HCT116 (cell line): ENCODE measurements at regions not wholly inside any gene's neighbourhood (a gene's known extent, or its start where the extent isn't known, plus 50 kb on each side); places are given as distances from the start of the nearest gene placed in this dataset.

Experiments
- REST ChIP-seq: IDR thresholded peaks from 2 replicates; pipeline ENCODE4 v1.6.1; 2012; ENCODE audit warnings: low read depth
- TF ChIP-seq, protein P1 (sequence below), 3 experiments: fragments of 200-600 bp in 1 of 3; sonication (generic) in 1 of 3; IDR thresholded peaks in 2 of 3; conservative IDR thresholded peaks in 1 of 3; 2 replicates each; pipeline ENCODE4 v1.5.1; 2012 to 2017; ENCODE audit warnings: low read depth in 2 of 3, low read length in 2 of 3, antibody characterized with exemption in 1 of 3, borderline replicate concordance in 1 of 3, control low read depth in 1 of 3, mild to moderate bottlenecking in 1 of 3, mixed read lengths in 1 of 3, mixed run types in 1 of 3, moderate library complexity in 1 of 3; ENCODE audit not compliant: insufficient read depth in 1 of 3

GRCh38 chr3:117463276-117464115 is 753.9 kb downstream of the TUSC7 start:
- TF ChIP-seq REST = no peak
- TF ChIP-seq, protein P1, sequence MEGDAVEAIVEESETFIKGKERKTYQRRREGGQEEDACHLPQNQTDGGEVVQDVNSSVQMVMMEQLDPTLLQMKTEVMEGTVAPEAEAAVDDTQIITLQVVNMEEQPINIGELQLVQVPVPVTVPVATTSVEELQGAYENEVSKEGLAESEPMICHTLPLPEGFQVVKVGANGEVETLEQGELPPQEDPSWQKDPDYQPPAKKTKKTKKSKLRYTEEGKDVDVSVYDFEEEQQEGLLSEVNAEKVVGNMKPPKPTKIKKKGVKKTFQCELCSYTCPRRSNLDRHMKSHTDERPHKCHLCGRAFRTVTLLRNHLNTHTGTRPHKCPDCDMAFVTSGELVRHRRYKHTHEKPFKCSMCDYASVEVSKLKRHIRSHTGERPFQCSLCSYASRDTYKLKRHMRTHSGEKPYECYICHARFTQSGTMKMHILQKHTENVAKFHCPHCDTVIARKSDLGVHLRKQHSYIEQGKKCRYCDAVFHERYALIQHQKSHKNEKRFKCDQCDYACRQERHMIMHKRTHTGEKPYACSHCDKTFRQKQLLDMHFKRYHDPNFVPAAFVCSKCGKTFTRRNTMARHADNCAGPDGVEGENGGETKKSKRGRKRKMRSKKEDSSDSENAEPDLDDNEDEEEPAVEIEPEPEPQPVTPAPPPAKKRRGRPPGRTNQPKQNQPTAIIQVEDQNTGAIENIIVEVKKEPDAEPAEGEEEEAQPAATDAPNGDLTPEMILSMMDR (IDR thresholded peaks at IDR 0.05 in 2 of 3, conservative IDR thresholded peaks at IDR 0.05 in 1 of 3; ENCODE audit: borderline replicate concordance in 1 of 3, insufficient read depth in 1 of 3, low read depth in 2 of 3, low read length in 2 of 3) = no peak
